Thyroid gland (tissue), 4 donors: ENCODE measurements at regions not wholly inside any gene's neighbourhood (a gene's known extent, or its start where the extent isn't known, plus 50 kb on each side); places are given as distances from the start of the nearest gene placed in this dataset.

ENCODE experiments used
- DNase-seq, 2 donors: peaks; one replicate each; pipeline ENCODE4 v3.0.0-alpha.2; 2019
- H3K27ac ChIP-seq, 3 donors: fragments of 200-600 bp; sonication (generic); 1 replicate in 2 of 3; 2 replicates in 1 of 3; pipeline ENCODE4 v1.5.1; 2016 to 2019; ENCODE audit warnings: mild to moderate bottlenecking in 1 of 3, moderate library complexity in 1 of 3
- H3K27me3 ChIP-seq: fragments of 200-600 bp; sonication (generic); one replicate; pipeline ENCODE4 v1.5.1; 2019
- H3K36me3 ChIP-seq, 2 donors: fragments of 200-600 bp; sonication (generic); one replicate each; pipeline ENCODE4 v1.5.1; 2016 to 2019
- H3K4me1 ChIP-seq, 2 donors: fragments of 200-600 bp; sonication (generic); one replicate each; pipeline ENCODE4 v1.5.1; 2017 to 2019
- H3K4me3 ChIP-seq, 3 donors: fragments of 200-600 bp; sonication (generic); replicated peaks in 1 of 3; 1 replicate in 2 of 3; 2 replicates in 1 of 3; pipeline ENCODE4 v1.5.1; 2016; ENCODE audit warnings: mild to moderate bottlenecking in 1 of 3
- H3K9me3 ChIP-seq: fragments of 200-600 bp; sonication (generic); one replicate; pipeline ENCODE4 v1.5.1; 2017
- CTCF ChIP-seq, 6 experiments: fragments of 200-600 bp in 3 of 6; fragments of 450-650 bp in 3 of 6; sonication (generic) in 3 of 6; IDR thresholded peaks; one replicate each; pipeline ENCODE4 v1.5.1; 2016 to 2019; ENCODE audit warnings: antibody characterized with exemption in 6 of 6, mild to moderate bottlenecking in 2 of 6, inconsistent platforms in 1 of 6, moderate library complexity in 1 of 6
- POLR2A ChIP-seq, 2 donors: fragments of 450-650 bp; IDR thresholded peaks; one replicate each; pipeline ENCODE4 v1.6.1; 2017; ENCODE audit warnings: antibody characterized with exemption in 2 of 2, mild to moderate bottlenecking in 2 of 2, moderate library complexity in 1 of 2
- WGBS, 2 donors: methylation state at CpG; one replicate each; pipeline ENCODE4 v1.1.5; 2017; 5-methylcytosine and 5-hydroxymethylcytosine counted together
- intact Hi-C: fragments of 100-400 bp; cut with DNase I; formaldehyde crosslinking; loops from one replicate; pipeline ENCODE4 v1.15.1; 2023

GRCh38 chr2:123047186-123047585 is 977.9 kb upstream of the CNTNAP5 start:
- Histone ChIP-seq H3K27ac (no peak overlapping the region), H3K4me1 (no peaks in the 10 kb centered on the region), H3K9me3 (no peaks in the 10 kb centered on the region), H3K27me3 (no peaks in the 10 kb centered on the region), H3K36me3 (no peaks in the 10 kb centered on the region), H3K4me3 (no peak overlapping the region)
- TF ChIP-seq POLR2A (IDR thresholded peaks at IDR 0.05), result no peak
- TF ChIP-seq CTCF (IDR thresholded peaks at IDR 0.05), result no peak
- intact Hi-C loops, result no loop called here
- no peak for DNase-seq

- Histone ChIP-seq H3K27ac (no peak overlapping the region), H3K9me3 (no peaks in the 10 kb centered on the region), H3K4me3 (no peak overlapping the region), H3K4me1 (no peaks in the 10 kb centered on the region), H3K27me3 (no peaks in the 10 kb centered on the region), H3K36me3 (no peaks in the 10 kb centered on the region)
- DNase-seq, result no peak
- 79 to 80% methylated on average over 2 of the region's 2 CpGs for WGBS, 2 donors
- no peak for TF ChIP-seq CTCF (IDR thresholded peaks at IDR 0.05)
- no peak for TF ChIP-seq POLR2A (IDR thresholded peaks at IDR 0.05)
- intact Hi-C loops, result no loop called here
These were observed 974.0 kb upstream of the CNTNAP5 start for GRCh38 chr2:123051136-123051535.

GRCh38 chr2:123061534-123061933 is 963.6 kb upstream of the CNTNAP5 start:
- Histone ChIP-seq H3K27me3 (no peaks in the 10 kb centered on the region), H3K4me3 (no peak overlapping the region), H3K27ac (no peak overlapping the region), H3K4me1 (no peaks in the 10 kb centered on the region), H3K9me3 (no peaks in the 10 kb centered on the region), H3K36me3 (no peaks in the 10 kb centered on the region)
- no peak for TF ChIP-seq POLR2A (IDR thresholded peaks at IDR 0.05)
- TF ChIP-seq CTCF (IDR thresholded peaks at IDR 0.05), result no peak
- DNase-seq, result no peak
- intact Hi-C loops, result no loop called here
- WGBS, 2 donors, result 66 to 67% methylated on average over 2 of the region's 2 CpGs

- intact Hi-C loops, result no loop called here
- Histone ChIP-seq H3K27me3 (no peaks in the 10 kb centered on the region), H3K9me3 (no peaks in the 10 kb centered on the region), H3K27ac (no peak overlapping the region), H3K4me1 (no peaks in the 10 kb centered on the region), H3K4me3 (no peak overlapping the region), H3K36me3 (no peaks in the 10 kb centered on the region)
- 38 to 82% methylated on average over 1 of the region's 1 CpG for WGBS, 2 donors
- no peak for DNase-seq
- TF ChIP-seq POLR2A (IDR thresholded peaks at IDR 0.05) (no peak), CTCF (IDR thresholded peaks at IDR 0.05) (no peak)
These were observed 951.7 kb upstream of the CNTNAP5 start for GRCh38 chr2:123073371-123073770.

GRCh38 chr2:123073956-123074355 is 951.1 kb upstream of the CNTNAP5 start:
- DNase-seq, result no peak
- no peaks in the 10 kb centered on the region for H3K4me1 ChIP-seq
- intact Hi-C loops, result no loop called here
- TF ChIP-seq CTCF (IDR thresholded peaks at IDR 0.05), result no peak
- no peak for TF ChIP-seq POLR2A (IDR thresholded peaks at IDR 0.05)
- no peaks in the 10 kb centered on the region for H3K9me3 ChIP-seq
- H3K27ac ChIP-seq, result no peak overlapping the region
- H3K27me3 ChIP-seq, result no peaks in the 10 kb centered on the region
- no peaks in the 10 kb centered on the region for H3K36me3 ChIP-seq
- H3K4me3 ChIP-seq, result no peak overlapping the region
